ENCODE measurements at regions not wholly inside any gene's neighbourhood (a gene's known extent, or its start where the extent isn't known, plus 50 kb on each side); places are given as distances from the start of the nearest gene placed in this dataset.
"Not testable (repeated sequence)": the region's sequence is repeated elsewhere in the genome, so short reads cannot be mapped to it uniquely, and the experiment has no call there.

DNA sequence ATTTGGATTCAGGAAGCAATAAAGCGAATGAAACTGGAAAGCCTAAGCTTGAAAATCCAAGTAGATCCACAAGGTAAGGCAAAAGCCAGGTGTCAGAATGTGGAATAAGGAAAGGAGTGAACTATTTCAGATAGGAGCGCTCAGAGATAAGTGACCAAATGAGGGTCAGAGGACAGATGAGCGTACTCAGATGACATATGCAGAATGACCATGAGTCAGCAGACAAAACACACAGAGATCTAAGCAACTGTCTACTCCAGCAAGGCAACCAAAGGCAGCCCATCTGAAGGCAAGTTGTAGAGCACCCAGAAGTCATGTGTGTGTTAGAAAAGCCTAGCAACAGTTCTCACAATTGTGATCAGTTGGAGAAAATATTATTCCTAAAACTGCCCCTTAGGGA, 548.4 kb upstream of the FSHR start:
- no peak for DNase-seq
- TF ChIP-seq, protein P1, sequence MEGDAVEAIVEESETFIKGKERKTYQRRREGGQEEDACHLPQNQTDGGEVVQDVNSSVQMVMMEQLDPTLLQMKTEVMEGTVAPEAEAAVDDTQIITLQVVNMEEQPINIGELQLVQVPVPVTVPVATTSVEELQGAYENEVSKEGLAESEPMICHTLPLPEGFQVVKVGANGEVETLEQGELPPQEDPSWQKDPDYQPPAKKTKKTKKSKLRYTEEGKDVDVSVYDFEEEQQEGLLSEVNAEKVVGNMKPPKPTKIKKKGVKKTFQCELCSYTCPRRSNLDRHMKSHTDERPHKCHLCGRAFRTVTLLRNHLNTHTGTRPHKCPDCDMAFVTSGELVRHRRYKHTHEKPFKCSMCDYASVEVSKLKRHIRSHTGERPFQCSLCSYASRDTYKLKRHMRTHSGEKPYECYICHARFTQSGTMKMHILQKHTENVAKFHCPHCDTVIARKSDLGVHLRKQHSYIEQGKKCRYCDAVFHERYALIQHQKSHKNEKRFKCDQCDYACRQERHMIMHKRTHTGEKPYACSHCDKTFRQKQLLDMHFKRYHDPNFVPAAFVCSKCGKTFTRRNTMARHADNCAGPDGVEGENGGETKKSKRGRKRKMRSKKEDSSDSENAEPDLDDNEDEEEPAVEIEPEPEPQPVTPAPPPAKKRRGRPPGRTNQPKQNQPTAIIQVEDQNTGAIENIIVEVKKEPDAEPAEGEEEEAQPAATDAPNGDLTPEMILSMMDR (IDR thresholded peaks at IDR 0.05) = no peak
- H3K36me3 ChIP-seq = no peaks in the 10 kb centered on the region
- WGBS, 2 donors = 92 to 97% methylated on average over 3 of the region's 3 CpGs
- no peak overlapping the region for H3K27ac ChIP-seq
- H3K9me3 ChIP-seq = no peaks in the 10 kb centered on the region
- no peak overlapping the region for H3K4me3 ChIP-seq (replicated peaks in 1 of 3)
- intact Hi-C loops (cut with DNase I) = no loop called here
- no peaks in the 10 kb centered on the region for H3K27me3 ChIP-seq
- H3K4me1 ChIP-seq = no peaks in the 10 kb centered on the region

DNA sequence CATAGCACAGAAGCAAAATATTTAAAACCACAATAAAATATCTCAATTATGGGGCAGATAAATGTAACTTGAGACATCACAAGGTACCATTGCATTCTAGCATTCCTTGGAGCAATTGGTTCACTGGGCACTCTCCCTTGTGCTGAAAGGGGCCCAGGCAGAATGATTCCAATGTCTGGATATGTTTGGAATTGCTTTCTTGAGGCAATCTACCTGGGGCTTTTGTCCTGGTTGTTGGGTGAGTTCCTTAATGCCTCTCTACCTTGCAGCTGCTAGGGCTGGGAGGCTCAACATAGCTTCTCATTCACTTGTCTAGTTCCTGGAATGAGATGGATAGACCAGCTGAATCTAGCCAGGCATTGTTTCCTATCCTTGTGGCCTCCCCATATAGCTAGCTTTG, 539.6 kb upstream of the FSHR start:
- Histone ChIP-seq H3K36me3 (no peaks in the 10 kb centered on the region), H3K27me3 (no peaks in the 10 kb centered on the region), H3K4me1 (no peaks in the 10 kb centered on the region), H3K9me3 (no peaks in the 10 kb centered on the region), H3K27ac (no peak overlapping the region), H3K4me3 (replicated peaks in 1 of 3) (no peak overlapping the region)
- no peak for DNase-seq
- intact Hi-C loops (cut with DNase I) = no loop called here
- TF ChIP-seq, protein P1 (IDR thresholded peaks at IDR 0.05) = no peak
- no peak for TF ChIP-seq POLR2A (IDR thresholded peaks at IDR 0.05)

DNA sequence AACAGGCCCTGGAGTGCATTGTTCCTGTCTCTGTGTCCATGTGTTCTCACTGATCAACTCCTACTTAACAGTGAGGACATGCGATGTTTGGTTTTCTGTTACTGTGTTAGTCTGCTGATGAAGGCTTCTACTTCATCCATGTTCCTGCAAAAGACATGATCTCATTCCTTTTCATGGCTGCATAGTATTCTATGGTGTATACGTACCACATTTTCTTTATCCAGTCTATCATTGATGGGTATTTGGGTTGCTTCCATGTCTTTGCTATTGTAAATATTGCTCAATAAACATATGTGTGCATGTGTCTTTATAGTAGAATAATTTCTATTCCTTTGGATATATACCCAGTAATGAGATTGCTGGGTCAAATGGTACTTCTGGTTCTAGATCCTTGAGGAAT, 537.7 kb upstream of the FSHR start:
- DNase-seq; intact Hi-C loops (cut with DNase I); H3K27me3 ChIP-seq; H3K4me3 ChIP-seq (replicated peaks in 1 of 3); H3K4me1 ChIP-seq; H3K36me3 ChIP-seq; H3K27ac ChIP-seq; H3K9me3 ChIP-seq: not testable (repeated sequence)
- WGBS, 2 donors = 96 to 100% methylated on average over 2 of the region's 2 CpGs

DNA sequence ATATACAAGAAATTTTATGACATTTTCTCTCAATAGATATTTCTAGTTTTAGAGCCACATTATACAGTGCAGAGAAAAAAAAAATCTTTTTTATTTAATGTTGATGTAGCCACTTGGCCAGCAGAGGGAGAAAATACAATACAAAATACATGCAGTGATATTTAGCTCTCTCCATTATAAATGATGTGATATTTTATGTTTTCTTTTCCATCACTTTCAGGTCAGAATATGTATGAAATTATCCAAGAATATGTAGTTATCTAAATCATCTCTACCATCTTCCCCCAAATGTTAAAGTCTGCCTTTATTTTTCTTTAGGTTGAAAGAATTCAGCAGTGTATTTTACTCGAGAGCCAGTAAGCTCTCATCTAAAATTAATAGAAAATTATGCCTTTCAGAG, 533.6 kb upstream of the FSHR start:
- Histone ChIP-seq H3K27ac (no peak overlapping the region), H3K4me3 (replicated peaks in 1 of 3) (no peak overlapping the region), H3K4me1 (no peaks in the 10 kb centered on the region), H3K27me3 (no peaks in the 10 kb centered on the region), H3K9me3 (no peaks in the 10 kb centered on the region), H3K36me3 (no peaks in the 10 kb centered on the region)
- TF ChIP-seq, protein P1 (IDR thresholded peaks at IDR 0.05) = peak in 3 of 6 experiments; percentile 30 to 38 (median 36)
- no peak for TF ChIP-seq POLR2A (IDR thresholded peaks at IDR 0.05)
- WGBS, 2 donors = 75 to 83% methylated on average over 1 of the region's 1 CpG
- DNase-seq = no peak
- intact Hi-C loops (cut with DNase I) = no loop called here

DNA sequence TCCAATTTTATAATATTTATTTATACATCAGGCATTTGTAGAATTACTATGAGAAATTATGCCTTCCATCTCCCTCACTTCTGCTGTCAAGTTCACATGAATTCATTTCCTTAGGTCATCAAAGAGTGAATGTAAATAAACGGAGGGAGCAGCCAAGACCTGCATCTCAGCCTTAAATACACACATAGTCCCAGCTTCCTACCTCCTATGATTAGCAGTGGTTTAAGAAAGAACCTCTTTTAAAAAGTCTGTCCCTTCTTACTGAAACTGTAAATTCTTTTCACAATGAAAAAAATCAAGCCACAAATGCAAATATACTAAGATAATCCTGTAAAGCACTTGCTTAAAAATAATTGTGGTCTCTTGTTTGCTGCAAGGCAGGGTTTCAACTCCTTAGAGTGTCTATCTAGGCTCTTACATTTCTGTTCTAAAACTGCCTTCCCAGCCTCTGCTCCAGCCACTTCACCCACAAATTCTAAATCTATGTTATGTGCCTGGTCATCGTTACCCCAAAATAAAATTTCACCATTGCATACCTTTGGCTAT, 532.7 kb upstream of the FSHR start:
- intact Hi-C loops (cut with DNase I) = no loop called here
- TF ChIP-seq, protein P1 (IDR thresholded peaks at IDR 0.05) = no peak
- no peak for TF ChIP-seq POLR2A (IDR thresholded peaks at IDR 0.05)
- Histone ChIP-seq H3K4me1 (no peaks in the 10 kb centered on the region), H3K9me3 (no peaks in the 10 kb centered on the region), H3K27me3 (no peaks in the 10 kb centered on the region), H3K4me3 (replicated peaks in 1 of 3) (no peak overlapping the region), H3K27ac (no peak overlapping the region), H3K36me3 (no peaks in the 10 kb centered on the region)
- WGBS, 2 donors = 52 to 54% methylated on average over 2 of the region's 2 CpGs
- DNase-seq = no peak

DNA sequence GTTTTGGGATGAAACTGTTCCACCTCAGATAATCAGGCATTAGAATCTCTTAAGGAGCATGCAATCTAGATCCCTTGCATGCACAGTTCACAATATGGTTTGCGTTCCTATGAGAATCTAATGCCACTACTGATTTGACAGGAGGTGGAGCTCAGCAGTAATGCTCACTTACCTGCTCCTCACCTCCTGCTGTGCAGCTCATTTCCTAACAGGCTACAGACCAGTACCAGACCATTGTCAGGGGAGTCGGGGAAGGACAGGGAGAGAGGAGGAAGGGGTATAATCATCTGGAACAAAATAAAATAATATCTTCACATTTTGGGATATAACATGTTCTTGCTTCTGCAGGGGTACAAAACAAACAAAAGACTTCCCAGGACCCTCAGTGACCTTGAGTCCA, 532.0 kb upstream of the FSHR start:
- Histone ChIP-seq H3K9me3 (no peaks in the 10 kb centered on the region), H3K4me1 (no peaks in the 10 kb centered on the region), H3K4me3 (replicated peaks in 1 of 3) (no peak overlapping the region), H3K36me3 (no peaks in the 10 kb centered on the region), H3K27me3 (no peaks in the 10 kb centered on the region), H3K27ac (no peak overlapping the region)
- intact Hi-C loops (cut with DNase I) = no loop called here
- 65 to 72% methylated on average over 2 of the region's 2 CpGs for WGBS, 2 donors
- DNase-seq = no peak
- TF ChIP-seq, protein P1 (IDR thresholded peaks at IDR 0.05) = no peak
- TF ChIP-seq POLR2A (IDR thresholded peaks at IDR 0.05) = no peak

All from thyroid gland (tissue), 4 donors.